Endothelial cell of umbilical vein (primary cell): ENCODE measurements at regions not wholly inside any gene's neighbourhood (a gene's known extent, or its start where the extent isn't known, plus 50 kb on each side); places are given as distances from the start of the nearest gene placed in this dataset.

Experiments used
- CTCF ChIP-seq, 2 donors: IDR thresholded peaks; 1 replicate in 1 of 2; 2 replicates in 1 of 2; pipeline ENCODE4 v1.5.1; 2011; ENCODE audit warnings: low read length in 2 of 2, mild to moderate bottlenecking in 2 of 2, moderate library complexity in 2 of 2, control low read depth in 1 of 2, inconsistent platforms in 1 of 2, low read depth in 1 of 2; ENCODE audit not compliant: insufficient read depth in 1 of 2; ENCODE audit errors: extremely low read depth in 1 of 2
- MYC ChIP-seq: IDR thresholded peaks from one replicate; pipeline ENCODE4 v1.6.1; 2011; ENCODE audit warnings: mild to moderate bottlenecking, low read depth, low read length
- POLR2A ChIP-seq: IDR thresholded peaks from 2 replicates; pipeline ENCODE4 v1.6.1; 2012; ENCODE audit warnings: low read depth, mild to moderate bottlenecking, control low read depth, low read length
- POLR2AphosphoS5 ChIP-seq: IDR thresholded peaks from 2 replicates; pipeline ENCODE4 v1.6.1; 2012; ENCODE audit warnings: low read depth, mild to moderate bottlenecking, control low read depth, low read length, moderate library complexity; ENCODE audit not compliant: insufficient read depth

DNA sequence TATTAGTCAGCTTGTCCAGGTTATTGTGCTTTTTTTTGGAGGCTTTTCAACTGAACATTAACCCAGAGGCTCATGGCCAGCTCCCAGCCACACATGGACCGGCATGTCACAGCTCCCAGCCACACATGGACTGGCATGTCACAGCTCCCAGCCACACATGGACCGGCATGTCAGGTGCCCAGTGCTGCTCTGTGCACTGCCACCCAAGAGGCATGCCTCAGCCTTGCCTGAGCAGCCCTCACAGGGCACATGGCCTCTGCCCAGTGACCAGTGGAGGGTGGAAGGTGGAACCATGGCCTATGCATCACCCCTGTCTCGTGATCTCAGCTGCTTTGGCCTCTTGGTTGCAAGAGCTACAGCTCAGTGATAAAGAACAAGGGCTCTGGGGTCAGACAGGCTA lies 119.8 kb downstream of the OAT start:
- no peak for TF ChIP-seq CTCF (IDR thresholded peaks at IDR 0.05; ENCODE audit: extremely low read depth in 1 of 2, insufficient read depth in 1 of 2, low read depth in 1 of 2, low read length in 2 of 2)
- no peak for TF ChIP-seq POLR2AphosphoS5
- no peak for TF ChIP-seq POLR2A
- TF ChIP-seq MYC = no peak
